ENCODE measurements at regions not wholly inside any gene's neighbourhood (a gene's known extent, or its start where the extent isn't known, plus 50 kb on each side); places are given as distances from the start of the nearest gene placed in this dataset.

- DNase-seq: no peak
- no peak overlapping the region for H3K56ac ChIP-seq (ENCODE audit: insufficient read length, low read depth, low read length)
- no peak overlapping the region for H4K5ac ChIP-seq (ENCODE audit: insufficient read length, low read depth, low read length)
- no peaks in the 10 kb centered on the region for H3K79me1 ChIP-seq (ENCODE audit: insufficient read depth, low read depth, low read length, poor library complexity, severe bottlenecking)
- H2BK5ac ChIP-seq (ENCODE audit: insufficient read length, low read length): no peak overlapping the region
- H2BK120ac ChIP-seq (ENCODE audit: low read depth, low read length, poor library complexity, severe bottlenecking): no peak overlapping the region
- TF ChIP-seq CTCF (conservative IDR thresholded peaks at IDR 0.05): no peak
- H3K4me2 ChIP-seq (ENCODE audit: insufficient read depth, insufficient read length, low read length): no peak overlapping the region
- no CpG with 5 or more reads among the region's 8 CpGs for WGBS (ENCODE audit: extremely low coverage, insufficient read length, low lambda C conversion rate)
- no peak overlapping the region for H2AK5ac ChIP-seq (ENCODE audit: insufficient read length, low read length)
- H2BK15ac ChIP-seq (ENCODE audit: low read depth, low read length): no peak overlapping the region
- no peak overlapping the region for H4K91ac ChIP-seq (ENCODE audit: insufficient read length, low read depth, low read length)
- no peak overlapping the region for H2BK20ac ChIP-seq (ENCODE audit: low read depth, low read length, poor library complexity, severe bottlenecking)
- H3K4me1 ChIP-seq (ENCODE audit: insufficient read depth, low read length): no peaks in the 10 kb centered on the region
- H4K20me1 ChIP-seq (ENCODE audit: control insufficient read depth, insufficient read depth, insufficient read length): no peaks in the 10 kb centered on the region
- H3K79me2 ChIP-seq (ENCODE audit: insufficient read depth, low read length): no peaks in the 10 kb centered on the region
- no peaks in the 10 kb centered on the region for H3K27me3 ChIP-seq (ENCODE audit: insufficient read depth, low read length)
- no peak overlapping the region for H3K18ac ChIP-seq (ENCODE audit: insufficient read length, low read depth, low read length)
- H3K9ac ChIP-seq (ENCODE audit: extremely low read depth, insufficient read length, low read length): no peak overlapping the region
- H4K8ac ChIP-seq (replicated peaks; ENCODE audit: insufficient read length, low read depth, low read length): no peak overlapping the region
- H3T11ph ChIP-seq (ENCODE audit: low read length): no peak overlapping the region
- H3K4ac ChIP-seq (ENCODE audit: low read depth, low read length): no peak overlapping the region
- Mint-ChIP-seq H3K27ac (no peak overlapping the region), H3K4me3 (no peak overlapping the region), H3K4me1 (peaks cover 7 to 12% of the 10 kb centered on the region in 2 experiments), H3K27me3 (ENCODE audit: low read depth) (peaks cover 14% of the 10 kb centered on the region), H3K9me3 (peaks cover 0 to 3% of the 10 kb centered on the region in 2 experiments; a peak in 1 of 5 replicates), H3K36me3 (ENCODE audit: insufficient read depth in 1 of 3, low read depth in 3 of 3) (no peaks in the 10 kb centered on the region)
- H3K9me3 ChIP-seq (ENCODE audit: control insufficient read depth, low read depth, low read length): no peaks in the 10 kb centered on the region
- no peak overlapping the region for H2BK12ac ChIP-seq (ENCODE audit: insufficient read length, low read depth, low read length)
- H2AFZ ChIP-seq (ENCODE audit: low read length): no peak overlapping the region
- H3K14ac ChIP-seq (ENCODE audit: insufficient read depth, low read length): no peak overlapping the region
- H3K27ac ChIP-seq (ENCODE audit: insufficient read length, low read depth, low read length): no peak overlapping the region
- H3K23me2 ChIP-seq (ENCODE audit: insufficient read length, low read depth, low read length, poor library complexity, severe bottlenecking): no peaks in the 10 kb centered on the region
- no peak overlapping the region for H3K23ac ChIP-seq (ENCODE audit: insufficient read length, low read depth, low read length)
These were observed 88.9 kb upstream of the RPS6KA2 start for GRCh38 chr6:166715992-166716391.

Measured in H9 (cell line).